ENCODE measurements at regions not wholly inside any gene's neighbourhood (a gene's known extent, or its start where the extent isn't known, plus 50 kb on each side); places are given as distances from the start of the nearest gene placed in this dataset.
A peak's percentile ranks its signal among the peaks of the same experiment; 100 is the strongest.
"Not testable (repeated sequence)": the region's sequence is repeated elsewhere in the genome, so short reads cannot be mapped to it uniquely, and the experiment has no call there.

DNA sequence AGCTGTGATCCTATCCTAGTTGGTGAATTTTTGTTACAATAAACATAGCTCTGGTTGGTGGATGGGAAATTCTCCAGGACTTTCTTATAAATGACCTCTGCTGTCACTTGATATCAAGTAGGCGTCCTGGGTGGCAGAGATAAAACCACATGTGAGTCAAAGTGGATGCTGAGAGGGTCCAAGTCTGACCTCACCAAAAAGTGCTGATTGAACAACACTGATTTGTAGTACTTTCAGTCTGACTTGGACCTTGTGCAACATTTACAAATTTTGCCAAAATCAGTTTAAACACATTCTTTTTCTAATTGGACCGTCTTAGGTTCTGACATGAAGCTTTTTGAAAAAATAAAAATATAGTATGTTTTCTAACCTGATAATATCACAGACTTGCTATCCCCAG is 585.6 kb downstream of the GALC start:
- DNase-seq = no peak

DNA sequence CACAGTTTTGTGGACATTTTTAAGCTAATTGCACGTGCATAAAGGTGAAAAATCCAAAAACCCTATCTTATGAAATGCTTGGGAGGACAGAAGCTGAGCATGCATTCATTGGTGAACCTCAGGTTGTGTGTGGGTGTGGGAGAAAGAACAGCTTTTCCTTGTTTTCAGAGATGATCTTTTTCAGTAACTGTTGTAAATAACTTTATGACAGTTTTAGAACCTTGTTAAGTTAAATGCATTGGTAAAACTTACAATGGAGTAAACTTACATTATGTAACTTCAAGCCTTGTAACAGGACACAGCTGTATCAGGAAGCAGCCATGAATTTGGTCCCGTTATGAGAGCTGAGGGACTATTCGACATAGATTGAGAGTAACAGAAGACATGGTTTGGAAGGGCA is 587.4 kb downstream of the GALC start:
- DNase-seq = no peak

DNA sequence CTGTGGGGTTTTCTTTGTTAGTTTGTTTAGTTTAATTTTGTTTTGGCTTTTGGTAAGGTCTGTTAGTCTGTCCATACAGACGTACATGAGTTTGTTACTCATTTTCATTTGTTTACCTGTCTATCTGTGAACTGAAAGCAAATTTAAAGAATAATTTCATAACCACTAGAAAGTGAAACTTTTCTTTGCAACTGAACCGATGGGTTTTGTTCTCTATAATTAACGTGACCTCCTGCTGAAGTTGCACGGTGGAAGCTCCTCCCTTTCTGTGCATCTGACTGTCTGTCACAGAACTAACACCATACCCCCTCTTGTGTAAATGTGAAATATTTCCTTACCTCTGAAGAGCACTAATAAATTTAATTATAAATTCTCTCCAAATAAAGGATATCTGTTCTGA is 595.5 kb downstream of the GALC start:
- DNase-seq = no peak

DNA sequence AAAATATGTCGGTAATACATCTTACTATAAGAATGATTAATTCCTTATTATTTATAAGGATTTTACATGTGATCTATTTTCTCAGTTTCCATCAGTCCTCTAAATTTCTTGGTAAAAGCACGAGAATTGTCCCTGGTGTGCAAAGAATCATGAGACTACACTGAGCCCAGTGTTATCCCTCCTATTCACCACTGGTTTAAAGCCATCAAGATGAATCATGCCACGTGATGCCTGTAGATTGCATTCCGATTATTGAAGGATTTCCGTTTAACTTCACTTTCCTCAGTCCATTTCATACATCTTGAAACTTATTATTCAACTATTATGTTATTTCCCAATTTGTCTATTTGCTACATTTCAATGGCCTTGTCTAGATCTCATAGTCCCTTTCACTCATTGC is 601.9 kb downstream of the GALC start:
- DNase-seq = no peak

DNA sequence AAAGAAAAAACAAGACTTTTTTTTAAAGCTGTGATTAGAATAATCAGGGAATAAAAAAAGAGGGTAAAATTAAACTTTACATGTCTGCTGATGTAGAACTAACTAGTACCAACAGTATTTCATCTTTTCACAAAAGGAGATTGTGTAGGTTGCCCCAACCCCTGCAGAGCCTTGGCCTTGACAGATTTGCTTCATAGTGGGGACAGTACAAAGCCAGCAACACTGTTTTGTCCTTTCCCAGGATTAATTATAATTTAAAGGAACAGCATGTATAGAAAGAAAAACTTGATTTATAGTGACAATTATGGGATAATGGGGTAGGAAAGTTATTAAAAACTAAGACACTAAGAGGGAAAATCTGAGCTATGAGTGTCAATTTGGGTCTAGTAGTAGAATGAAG is 604.0 kb downstream of the GALC start:
- no peak for DNase-seq

GRCh38 chr14:87387806-87388205 is 605.2 kb downstream of the GALC start:
- no peak for DNase-seq

- DNase-seq = no peak
Observed at GRCh38 chr14:87386524-87386923, 606.5 kb downstream of the GALC start.

GRCh38 chr14:87380054-87380453 is 612.9 kb downstream of the GALC start:
- no peak for DNase-seq

DNA sequence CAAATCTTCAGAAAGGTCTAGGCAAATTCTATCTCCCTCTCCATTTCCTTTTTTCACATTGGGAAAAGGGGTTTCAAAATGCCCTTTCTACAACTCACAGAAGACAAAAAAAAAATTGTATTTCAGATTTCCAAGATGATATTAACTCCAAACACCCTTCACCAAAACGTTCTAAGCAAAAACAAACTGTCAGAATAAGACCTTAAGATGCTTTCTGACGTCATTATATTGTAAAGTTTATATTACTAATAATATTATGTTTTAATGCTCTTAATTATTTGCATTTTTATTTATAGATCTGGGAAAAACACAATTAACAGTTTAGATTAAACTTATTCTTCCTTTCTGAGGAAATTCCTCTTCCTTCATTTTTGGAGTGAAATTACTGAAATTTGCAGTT is 624.2 kb downstream of the GALC start:
- no peak for DNase-seq

GRCh38 chr14:87360246-87360645 is 632.7 kb downstream of the GALC start:
- DNase-seq = not testable (repeated sequence)

DNA sequence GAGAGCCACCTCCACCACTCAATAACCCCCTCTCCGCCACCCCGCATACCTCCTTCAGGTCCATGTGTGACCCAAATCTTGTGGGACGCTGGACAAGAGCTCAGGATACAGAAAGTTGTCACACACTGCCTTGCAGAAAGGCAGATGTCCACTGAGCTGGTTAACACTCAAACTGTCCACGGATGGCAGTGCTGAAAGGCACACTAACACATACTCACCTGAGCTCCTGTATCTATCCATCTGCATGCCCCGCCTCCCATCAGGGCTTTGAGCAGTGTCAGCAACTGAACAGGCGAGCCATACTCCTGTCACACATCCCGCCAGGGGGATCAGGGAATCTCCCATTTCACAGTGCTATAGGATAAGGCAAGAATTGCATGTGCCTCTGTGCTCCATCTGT is 642.0 kb downstream of the GALC start:
- DNase-seq = no peak

GRCh38 chr14:87349921-87350320 is 643.1 kb downstream of the GALC start:
- DNase-seq = no peak

GRCh38 chr14:87343652-87344051 is 649.3 kb downstream of the GALC start:
- DNase-seq = no peak

GRCh38 chr14:87334997-87335685 is 657.8 kb downstream of the GALC start:
- no peak for DNase-seq

- no peak for DNase-seq
Observed at GRCh38 chr14:87331991-87332390, 661.0 kb downstream of the GALC start.

GRCh38 chr14:87325741-87326140 is 667.2 kb downstream of the GALC start:
- peak; percentile 36 for DNase-seq

DNA sequence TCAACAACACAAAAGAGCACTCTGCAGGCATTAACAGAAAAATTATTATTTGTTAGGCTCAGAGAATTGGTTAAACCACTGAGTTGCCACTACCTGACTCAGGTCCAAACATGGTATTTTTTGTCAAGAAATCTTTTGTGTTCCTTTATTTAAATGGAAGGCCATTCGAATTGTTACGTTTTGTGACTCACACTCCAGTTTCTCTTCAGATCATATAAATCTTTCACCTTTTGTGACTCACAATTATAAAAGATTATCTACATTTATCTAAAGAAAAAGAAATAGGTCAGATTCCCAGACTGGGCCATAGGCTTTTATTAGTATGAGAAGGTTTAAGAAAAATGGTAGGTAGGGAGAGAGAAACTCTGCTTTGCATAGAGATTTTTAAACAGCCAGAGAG is 669.8 kb downstream of the GALC start:
- DNase-seq = no peak

DNA sequence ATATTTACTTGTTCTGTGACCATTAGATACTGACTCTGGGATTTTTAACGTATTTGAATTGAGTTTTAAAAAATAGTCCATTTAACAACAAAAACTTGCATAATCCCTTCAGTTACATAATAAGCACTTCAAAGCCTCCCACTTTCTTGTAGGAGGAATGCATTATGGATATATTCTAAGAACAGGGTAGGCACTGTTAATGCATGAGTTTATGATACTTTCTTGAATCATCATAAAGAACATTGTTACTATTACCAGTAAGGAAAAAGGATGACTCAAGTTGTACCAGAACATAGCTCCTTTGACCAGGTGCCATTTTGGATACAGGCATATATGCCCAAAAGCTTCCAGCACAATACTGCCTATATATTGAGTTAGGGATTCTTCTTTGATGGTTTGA is 671.4 kb downstream of the GALC start:
- DNase-seq = no peak

DNA sequence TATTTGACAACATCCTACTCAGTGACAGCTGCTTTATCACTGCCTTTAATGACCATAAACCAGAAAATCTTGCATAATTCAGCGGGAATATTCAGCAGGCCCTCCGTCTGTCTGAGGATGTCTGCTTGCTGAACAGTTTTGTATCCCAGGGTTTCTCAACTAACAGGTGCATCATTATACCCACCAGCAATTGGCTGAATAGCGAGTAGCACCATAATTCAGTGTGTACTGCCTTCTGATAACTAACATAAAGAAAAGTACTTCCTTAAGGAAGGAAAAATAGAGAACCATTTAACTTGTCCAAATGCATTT is 680.1 kb downstream of the GALC start:
- no peak for DNase-seq

GRCh38 chr14:87312169-87312893 is 680.7 kb downstream of the GALC start:
- DNase-seq = no peak

GRCh38 chr14:87309557-87309956 is 683.4 kb downstream of the GALC start:
- DNase-seq = no peak

GRCh38 chr14:87306409-87307168 is 686.4 kb downstream of the GALC start:
- DNase-seq = no peak

DNA sequence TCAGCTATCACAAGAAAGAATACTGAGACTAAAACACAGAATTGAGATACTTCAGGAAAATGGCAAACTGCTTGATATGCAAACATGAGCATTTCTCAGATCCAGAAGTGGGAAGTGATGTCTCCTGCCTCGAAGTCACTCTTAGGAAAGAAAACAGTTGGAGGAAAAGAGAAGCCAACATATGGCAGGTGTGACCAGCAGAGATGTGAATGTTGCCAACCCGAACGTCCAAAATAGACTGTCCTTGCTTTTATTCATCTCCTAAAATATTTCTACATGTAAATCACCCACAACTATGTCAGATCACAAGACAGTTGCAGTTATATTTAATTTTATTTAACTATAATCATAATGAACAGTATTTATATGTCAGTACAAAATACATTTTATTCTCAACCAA is 687.6 kb downstream of the GALC start:
- DNase-seq = no peak

GRCh38 chr14:87304404-87304803 is 688.6 kb downstream of the GALC start:
- DNase-seq = no peak
